Heart right ventricle (tissue), 16 donors: ENCODE measurements at regions not wholly inside any gene's neighbourhood (a gene's known extent, or its start where the extent isn't known, plus 50 kb on each side); places are given as distances from the start of the nearest gene placed in this dataset.

ENCODE experiments used
- ATAC-seq, 8 donors: fragments of 200-7000 bp; cut with Tn5 transposase; one replicate each; pipeline ENCODE4 v1.9.1; 2020; ENCODE audit warnings: mild to moderate bottlenecking in 8 of 8, moderate library complexity in 8 of 8, moderate number of reproducible peaks in 1 of 8
- DNase-seq, 2 donors: peaks; one replicate each; pipeline ENCODE4 v3.0.0-alpha.2; 2020
- H3K27ac ChIP-seq, 10 donors: fragments of 200-600 bp; sonication (generic) in 2 of 10; one replicate each; pipeline versions ENCODE4 v1.5.0 to v1.8.0; 2020 to 2022; ENCODE audit warnings: mild to moderate bottlenecking in 3 of 10
- H3K27me3 ChIP-seq, 7 donors: fragments of 200-600 bp; one replicate each; pipeline ENCODE4 v1.8.0; 2021 to 2022; ENCODE audit warnings: mild to moderate bottlenecking in 2 of 7
- H3K36me3 ChIP-seq, 9 donors: fragments of 200-600 bp; sonication (generic) in 1 of 9; one replicate each; pipeline versions ENCODE4 v1.5.0 to v1.8.0; 2020 to 2022; ENCODE audit warnings: mild to moderate bottlenecking in 2 of 9
- H3K4me1 ChIP-seq, 9 donors: fragments of 200-600 bp; sonication (generic) in 1 of 9; one replicate each; pipeline versions ENCODE4 v1.5.0 to v1.8.0; 2020 to 2022; ENCODE audit warnings: mild to moderate bottlenecking in 4 of 9
- H3K4me3 ChIP-seq, 10 donors: fragments of 200-600 bp; sonication (generic) in 2 of 10; one replicate each; pipeline versions ENCODE4 v1.5.0 to v1.8.0; 2020 to 2022; ENCODE audit warnings: mild to moderate bottlenecking in 7 of 10, moderate library complexity in 2 of 10
- H3K9me3 ChIP-seq, 11 donors: fragments of 200-600 bp in 10 of 11; sonication (generic) in 2 of 11; one replicate each; pipeline versions ENCODE4 v1.5.0 to v1.8.0; 2013 to 2022; ENCODE audit warnings: mild to moderate bottlenecking in 2 of 11, control low read depth in 1 of 11, moderate library complexity in 1 of 11
- WGBS, 2 donors: extraction: QIAGEN DNeasy Blood & Tissue Kit; methylation state at CpG; one replicate each; pipeline ENCODE4 v1.1.7; 2013; ENCODE audit warnings: inconsistent platforms in 1 of 2; 5-methylcytosine and 5-hydroxymethylcytosine counted together
- intact Hi-C, 10 donors: fragments of 100-400 bp; cut with DNase I; formaldehyde crosslinking; loops; one replicate each; pipeline versions ENCODE4 v1.11.1 to v1.14.2; 2022
- TF ChIP-seq, protein P1 (sequence below), 9 donors: fragments of 200-600 bp; sonication (generic) in 2 of 9; IDR thresholded peaks; one replicate each; pipeline versions ENCODE4 v1.5.0 to v1.8.0; 2021 to 2022; ENCODE audit warnings: antibody characterized with exemption in 9 of 9, mild to moderate bottlenecking in 5 of 9, moderate library complexity in 1 of 9
- donor health status: Arrhythmogenic right ventricular cardiomyopathy.
- donor health status: ischemic (EF 13 %, LVEDD 7.1; RV severe dilation, severe dysfunction).
- donor health status: healthy with polysubstance abuse.
- donor health status: DM: no; HTN: yes; CAD: no.
- donor health status: DM: no; HTN: no; CAD: no.
- donor health status: ischemic (EF 25% LVEDD 6.9; RV normal size, moderate dysfunction).
- donor health status: ischemic (EF 25% LVEDD 5.7; RV mildly dilated, moderate dysfunction).
- donor health status: healthy.
- donor health status: DM: yes; HTN: yes; CAD: no.
- donor health status: Ischemic cardiomyopathy.
- donor health status: ischemic (EF 35%, LVEDD 5.7; RV mildly dilated, moderate dysfunction).
- donor health status: nonischemic (EF 11% LVEDD 7.7; RV severe dilation, severe dysfunction).
- donor health status: DM: yes; HTN: yes; CAD: no.
- donor health status: PGD.
- donor health status: ischemic (EF 29% LVEDD 5.4; RV normal size, mild dysfunction).
- donor health status: nonischemic (EF 23%, LVEDD 6.1; RV moderate dilation, normal function).

DNA sequence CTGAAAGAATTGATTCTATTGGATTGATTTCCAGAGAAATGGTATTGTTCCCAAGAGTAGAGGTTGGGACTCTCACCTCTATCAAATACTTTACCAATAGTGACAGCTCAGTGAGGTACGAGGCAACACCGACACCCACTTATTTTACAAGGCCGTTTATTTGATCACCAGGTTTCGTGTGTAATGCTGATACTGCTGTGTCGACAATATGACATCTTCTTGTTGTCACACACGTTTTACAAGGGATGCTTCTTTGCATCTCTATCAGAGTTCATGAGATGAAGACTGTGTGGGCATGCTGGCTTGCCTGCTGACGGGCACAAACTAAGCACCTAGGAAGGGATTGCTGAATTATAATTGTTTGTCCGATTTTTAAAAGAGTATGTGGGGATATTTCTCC, 217.8 kb upstream of the EGLN3 start:
- intact Hi-C loops = no loop called here
- ATAC-seq = no peak

GRCh38 chr14:34165847-34166350, 215.0 kb upstream of the EGLN3 start:
- Histone ChIP-seq H3K36me3 (no peaks in the 10 kb centered on the region), H3K4me3 (no peak overlapping the region), H3K27me3 (no peaks in the 10 kb centered on the region), H3K4me1 (peaks cover 0 to 7% (median 0%) of the 10 kb centered on the region in 9 donors), H3K9me3 (no peaks in the 10 kb centered on the region), H3K27ac (no peak overlapping the region)
- 77 to 81% methylated on average over 5 of the region's 5 CpGs for WGBS, 2 donors
- intact Hi-C loops = no loop called here
- TF ChIP-seq, protein P1, sequence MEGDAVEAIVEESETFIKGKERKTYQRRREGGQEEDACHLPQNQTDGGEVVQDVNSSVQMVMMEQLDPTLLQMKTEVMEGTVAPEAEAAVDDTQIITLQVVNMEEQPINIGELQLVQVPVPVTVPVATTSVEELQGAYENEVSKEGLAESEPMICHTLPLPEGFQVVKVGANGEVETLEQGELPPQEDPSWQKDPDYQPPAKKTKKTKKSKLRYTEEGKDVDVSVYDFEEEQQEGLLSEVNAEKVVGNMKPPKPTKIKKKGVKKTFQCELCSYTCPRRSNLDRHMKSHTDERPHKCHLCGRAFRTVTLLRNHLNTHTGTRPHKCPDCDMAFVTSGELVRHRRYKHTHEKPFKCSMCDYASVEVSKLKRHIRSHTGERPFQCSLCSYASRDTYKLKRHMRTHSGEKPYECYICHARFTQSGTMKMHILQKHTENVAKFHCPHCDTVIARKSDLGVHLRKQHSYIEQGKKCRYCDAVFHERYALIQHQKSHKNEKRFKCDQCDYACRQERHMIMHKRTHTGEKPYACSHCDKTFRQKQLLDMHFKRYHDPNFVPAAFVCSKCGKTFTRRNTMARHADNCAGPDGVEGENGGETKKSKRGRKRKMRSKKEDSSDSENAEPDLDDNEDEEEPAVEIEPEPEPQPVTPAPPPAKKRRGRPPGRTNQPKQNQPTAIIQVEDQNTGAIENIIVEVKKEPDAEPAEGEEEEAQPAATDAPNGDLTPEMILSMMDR (IDR thresholded peaks at IDR 0.05) = no peak
- DNase-seq (no peak), ATAC-seq (no peak)

More for the DNA sequence above, 217.8 kb upstream of the EGLN3 start:
- no peaks in the 10 kb centered on the region for H3K9me3 ChIP-seq
- WGBS, 2 donors = 84 to 85% methylated on average over 8 of the region's 8 CpGs
- H3K27ac ChIP-seq = no peak overlapping the region
- H3K36me3 ChIP-seq = no peaks in the 10 kb centered on the region
- H3K4me3 ChIP-seq = no peak overlapping the region
- no peak for DNase-seq
- peaks cover 0 to 21% (median 13%) of the 10 kb centered on the region in 9 donors for H3K4me1 ChIP-seq
- TF ChIP-seq, protein P1 (IDR thresholded peaks at IDR 0.05) = no peak
- H3K27me3 ChIP-seq = no peaks in the 10 kb centered on the region

GRCh38 chr14:34164162-34164864, 213.4 kb upstream of the EGLN3 start:
- no peak for DNase-seq

DNA sequence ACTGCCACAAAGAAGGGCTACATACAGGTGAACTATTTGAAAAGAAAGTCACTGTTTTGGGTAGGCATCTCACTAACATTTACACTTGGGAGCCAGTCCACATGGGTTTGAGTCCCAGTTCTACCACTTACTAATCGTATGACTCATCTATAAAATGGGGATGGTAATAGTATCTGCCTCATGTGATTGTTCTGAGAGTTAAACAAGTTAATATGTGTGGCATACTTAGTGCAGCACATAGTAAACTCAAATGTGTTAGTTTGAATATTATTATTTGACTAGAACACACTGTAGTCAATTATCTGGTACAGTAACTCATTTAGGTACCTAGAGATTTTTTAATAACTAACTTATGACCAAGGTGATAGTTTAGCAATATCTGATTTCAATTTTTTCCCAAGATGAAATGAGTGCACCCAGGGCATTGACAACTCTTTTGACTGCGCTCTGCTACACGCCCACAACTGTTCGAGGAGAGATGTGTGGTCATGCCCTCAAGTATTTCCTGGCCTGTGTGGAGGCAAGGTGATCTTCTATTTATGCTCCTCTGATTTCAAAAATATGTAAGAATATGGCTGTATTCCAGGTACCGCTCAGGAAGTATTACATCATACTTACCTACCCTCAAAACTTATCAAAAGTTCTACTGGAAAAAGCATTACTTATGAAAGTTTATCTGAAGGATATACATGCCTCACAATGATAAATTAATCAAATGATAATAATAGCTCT, 210.6 kb upstream of the EGLN3 start:
- Histone ChIP-seq H3K36me3 (no peaks in the 10 kb centered on the region), H3K4me3 (no peak overlapping the region), H3K4me1 (peaks cover 0 to 7% (median 0%) of the 10 kb centered on the region in 9 donors), H3K27ac (no peak overlapping the region), H3K27me3 (no peaks in the 10 kb centered on the region), H3K9me3 (no peaks in the 10 kb centered on the region)
- WGBS, 2 donors = 61 to 62% methylated on average over 5 of the region's 5 CpGs
- no peak for ATAC-seq
- intact Hi-C loops = no loop called here
- TF ChIP-seq, protein P1 (IDR thresholded peaks at IDR 0.05) = no peak
- no peak for DNase-seq

More at GRCh38 chr14:34164162-34164864, 213.4 kb upstream of the EGLN3 start:
- intact Hi-C loops = no loop called here
- TF ChIP-seq, protein P1 (IDR thresholded peaks at IDR 0.05) = no peak
- H3K36me3 ChIP-seq = no peaks in the 10 kb centered on the region
- H3K4me1 ChIP-seq = peaks cover 0 to 7% (median 0%) of the 10 kb centered on the region in 9 donors
- H3K9me3 ChIP-seq = no peaks in the 10 kb centered on the region
- no peak for ATAC-seq
- H3K4me3 ChIP-seq = no peak overlapping the region
- H3K27ac ChIP-seq = no peak overlapping the region
- WGBS, 2 donors = 57 to 59% methylated on average over 6 of the region's 6 CpGs
- H3K27me3 ChIP-seq = no peaks in the 10 kb centered on the region
